ENCODE measurements at regions not wholly inside any gene's neighbourhood (a gene's known extent, or its start where the extent isn't known, plus 50 kb on each side); places are given as distances from the start of the nearest gene placed in this dataset.

- no peak for TF ChIP-seq POLR2A (IDR thresholded peaks at IDR 0.05; ENCODE audit: low read depth, low read length)
- TF ChIP-seq CTCF (conservative IDR thresholded peaks at IDR 0.05; ENCODE audit: low read depth, low read length), result no peak
- TF ChIP-seq FOS (IDR thresholded peaks at IDR 0.05; ENCODE audit: low read depth, low read length), result no peak
- TF ChIP-seq, protein P1, sequence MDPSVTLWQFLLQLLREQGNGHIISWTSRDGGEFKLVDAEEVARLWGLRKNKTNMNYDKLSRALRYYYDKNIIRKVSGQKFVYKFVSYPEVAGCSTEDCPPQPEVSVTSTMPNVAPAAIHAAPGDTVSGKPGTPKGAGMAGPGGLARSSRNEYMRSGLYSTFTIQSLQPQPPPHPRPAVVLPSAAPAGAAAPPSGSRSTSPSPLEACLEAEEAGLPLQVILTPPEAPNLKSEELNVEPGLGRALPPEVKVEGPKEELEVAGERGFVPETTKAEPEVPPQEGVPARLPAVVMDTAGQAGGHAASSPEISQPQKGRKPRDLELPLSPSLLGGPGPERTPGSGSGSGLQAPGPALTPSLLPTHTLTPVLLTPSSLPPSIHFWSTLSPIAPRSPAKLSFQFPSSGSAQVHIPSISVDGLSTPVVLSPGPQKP (IDR thresholded peaks at IDR 0.05; ENCODE audit: borderline replicate concordance, low read depth, low read length), result no peak
- no peak for TF ChIP-seq RCOR1 (IDR thresholded peaks at IDR 0.05; ENCODE audit: insufficient replicate concordance, low read length)
- no peak for TF ChIP-seq SMC3 (IDR thresholded peaks at IDR 0.05; ENCODE audit: low read depth, low read length)
- no peak for TF ChIP-seq RFX5 (IDR thresholded peaks at IDR 0.05; ENCODE audit: low read depth, low read length)
- TF ChIP-seq RAD21 (IDR thresholded peaks at IDR 0.05; ENCODE audit: low read length), result no peak
- TF ChIP-seq MXI1 (IDR thresholded peaks at IDR 0.05; ENCODE audit: borderline replicate concordance, low read depth, low read length), result no peak
- no peak for TF ChIP-seq BHLHE40 (IDR thresholded peaks at IDR 0.05; ENCODE audit: low read depth, low read length)
- TF ChIP-seq, protein P2, sequence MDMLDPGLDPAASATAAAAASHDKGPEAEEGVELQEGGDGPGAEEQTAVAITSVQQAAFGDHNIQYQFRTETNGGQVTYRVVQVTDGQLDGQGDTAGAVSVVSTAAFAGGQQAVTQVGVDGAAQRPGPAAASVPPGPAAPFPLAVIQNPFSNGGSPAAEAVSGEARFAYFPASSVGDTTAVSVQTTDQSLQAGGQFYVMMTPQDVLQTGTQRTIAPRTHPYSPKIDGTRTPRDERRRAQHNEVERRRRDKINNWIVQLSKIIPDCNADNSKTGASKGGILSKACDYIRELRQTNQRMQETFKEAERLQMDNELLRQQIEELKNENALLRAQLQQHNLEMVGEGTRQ (IDR thresholded peaks at IDR 0.05; ENCODE audit: low read depth, low read length), result no peak
- no peak for TF ChIP-seq CEBPB (IDR thresholded peaks at IDR 0.05; ENCODE audit: low read depth, low read length)
- TF ChIP-seq MAFK (IDR thresholded peaks at IDR 0.05; ENCODE audit: low read depth, low read length), result no peak
Measured at GRCh38 chr2:125169022-125169763, 1144.1 kb downstream of the CNTNAP5 start.

Data from IMR-90 (cell line).